Coronary artery (tissue), 2 donors: ENCODE measurements at regions not wholly inside any gene's neighbourhood (a gene's known extent, or its start where the extent isn't known, plus 50 kb on each side); places are given as distances from the start of the nearest gene placed in this dataset.

Experiments used
- DNase-seq: peaks from one replicate; pipeline ENCODE4 v3.0.0-alpha.2; 2017; ENCODE audit warnings: low spot score
- H3K27ac ChIP-seq, 2 donors: fragments of 200-600 bp; sonication (generic); one replicate each; pipeline ENCODE4 v1.5.1; 2016 to 2019
- H3K4me3 ChIP-seq: fragments of 200-600 bp; sonication (generic); 2 replicates; pipeline ENCODE4 v1.5.1; 2016; ENCODE audit warnings: mild to moderate bottlenecking, moderate library complexity
- CTCF ChIP-seq: fragments of 200-600 bp; sonication (generic); IDR thresholded peaks from one replicate; pipeline ENCODE4 v1.5.1; 2019; ENCODE audit warnings: antibody characterized with exemption

- DNase-seq, result no peak
- Histone ChIP-seq H3K4me3 (no peak overlapping the region), H3K27ac (no peak overlapping the region)
- no peak for TF ChIP-seq CTCF
These were observed 63.9 kb downstream of the GCNT4 start for GRCh38 chr5:74988273-74988983.

- no peak for DNase-seq
- no peak for TF ChIP-seq CTCF
- Histone ChIP-seq H3K4me3 (no peak overlapping the region), H3K27ac (no peak overlapping the region)
These were observed 74.0 kb downstream of the GCNT4 start for GRCh38 chr5:74978345-74978744.

GRCh38 chr5:74977471-74977870 is 74.9 kb downstream of the GCNT4 start:
- no peak for DNase-seq
- TF ChIP-seq CTCF, result no peak
- H3K4me3 ChIP-seq, result no peak overlapping the region
- no peak overlapping the region for H3K27ac ChIP-seq

- Histone ChIP-seq H3K4me3 (no peak overlapping the region), H3K27ac (no peak overlapping the region)
- no peak for DNase-seq
- no peak for TF ChIP-seq CTCF
These were observed 75.7 kb downstream of the GCNT4 start for GRCh38 chr5:74976651-74977050.

GRCh38 chr5:74975582-74975981 is 76.8 kb downstream of the GCNT4 start:
- DNase-seq, result no peak
- Histone ChIP-seq H3K27ac (no peak overlapping the region), H3K4me3 (no peak overlapping the region)
- TF ChIP-seq CTCF, result no peak

- no peak for TF ChIP-seq CTCF
- DNase-seq, result no peak
- H3K4me3 ChIP-seq, result no peak overlapping the region
- H3K27ac ChIP-seq, result no peak overlapping the region
These were observed 77.8 kb downstream of the GCNT4 start for GRCh38 chr5:74974451-74975091.

- DNase-seq, result no peak
- TF ChIP-seq CTCF, result no peak
- no peak overlapping the region for H3K27ac ChIP-seq
- no peak overlapping the region for H3K4me3 ChIP-seq
These were observed 78.7 kb downstream of the GCNT4 start for GRCh38 chr5:74973694-74974093.
